NCI-H1417 (cell line): ENCODE measurements at regions not wholly inside any gene's neighbourhood (a gene's known extent, or its start where the extent isn't known, plus 50 kb on each side); places are given as distances from the start of the nearest gene placed in this dataset.
A peak's percentile ranks its signal among the peaks of the same experiment; 100 is the strongest.

Source experiments
- DNase-seq, 3 experiments: peaks; one replicate each; lab custom pipeline; 2025; lab: John Stamatoyannopoulos, UW

DNA sequence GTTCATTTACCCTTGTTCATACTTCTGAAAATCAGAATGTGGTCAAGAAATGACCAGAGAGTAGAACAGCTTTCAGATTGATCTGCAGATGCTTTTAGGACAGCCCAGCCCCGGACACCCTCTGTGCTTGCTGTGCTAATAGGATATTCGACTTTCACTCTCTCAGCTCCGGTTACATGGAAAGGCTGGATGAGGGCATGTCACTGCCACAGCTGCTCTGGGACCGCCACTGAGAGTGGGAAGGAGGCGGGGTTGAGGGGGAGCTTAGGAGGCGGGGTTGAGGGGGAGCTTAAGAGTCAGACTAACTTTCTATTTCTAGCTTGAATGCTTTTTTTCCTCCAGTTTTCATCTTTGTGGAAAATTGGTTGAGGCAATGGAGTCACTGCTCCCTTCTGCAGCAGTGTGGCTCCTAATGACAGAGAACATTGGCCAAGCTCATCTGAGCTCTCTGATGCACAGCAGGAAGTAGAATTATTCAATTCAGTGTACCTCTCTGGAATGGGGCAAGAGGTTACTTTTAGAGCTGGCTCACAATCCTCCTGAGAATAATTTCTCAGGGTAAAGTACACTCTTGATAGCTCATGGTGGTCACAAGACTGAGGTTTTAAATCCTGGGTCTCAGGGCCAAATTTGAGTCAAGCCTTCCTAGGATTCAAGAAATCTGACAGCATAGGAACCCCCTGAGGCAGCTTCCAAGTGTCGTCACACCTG lies 74.6 kb upstream of the NPAS1 start:
- DNase-seq = peak; percentile 18 to 78 (median 61)

DNA sequence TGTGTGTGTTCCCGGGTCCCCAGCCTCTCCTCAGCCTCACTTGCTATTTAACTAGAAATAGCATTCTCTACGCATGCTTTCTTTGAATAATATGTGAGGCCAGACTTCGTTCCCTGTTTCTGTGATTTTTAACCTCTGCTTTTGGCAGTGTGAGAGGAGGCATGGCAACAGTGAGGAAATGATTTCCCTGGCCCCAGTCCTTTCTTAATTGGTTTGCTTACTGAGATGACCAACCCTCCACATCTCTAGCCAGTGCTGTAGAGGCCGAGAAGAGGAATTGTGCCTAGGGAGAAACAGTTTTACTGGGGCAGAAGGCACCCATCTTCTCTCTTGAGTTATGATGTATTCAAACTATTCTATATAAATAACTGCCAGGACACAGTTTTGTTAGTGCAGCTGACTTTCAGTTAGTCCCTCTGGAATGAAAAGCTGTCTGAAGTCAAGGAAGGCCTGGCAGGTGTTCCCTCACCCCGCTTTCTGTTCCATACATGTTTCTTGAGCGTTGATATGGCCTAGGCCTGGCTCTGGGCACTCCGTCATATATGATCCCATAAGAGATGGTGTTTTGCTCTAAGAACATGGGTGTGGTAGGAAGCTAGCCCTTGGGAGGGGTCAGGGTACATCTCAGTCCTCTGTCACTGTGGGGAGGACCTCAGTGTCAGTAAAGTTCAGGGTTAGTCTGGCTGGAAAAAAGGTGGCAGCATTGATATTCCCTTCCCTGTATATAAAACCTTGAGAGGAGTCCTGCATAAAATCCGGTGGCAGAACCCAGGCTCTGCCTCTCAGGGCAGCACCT lies 73.7 kb upstream of the NPAS1 start:
- no peak for DNase-seq

DNA sequence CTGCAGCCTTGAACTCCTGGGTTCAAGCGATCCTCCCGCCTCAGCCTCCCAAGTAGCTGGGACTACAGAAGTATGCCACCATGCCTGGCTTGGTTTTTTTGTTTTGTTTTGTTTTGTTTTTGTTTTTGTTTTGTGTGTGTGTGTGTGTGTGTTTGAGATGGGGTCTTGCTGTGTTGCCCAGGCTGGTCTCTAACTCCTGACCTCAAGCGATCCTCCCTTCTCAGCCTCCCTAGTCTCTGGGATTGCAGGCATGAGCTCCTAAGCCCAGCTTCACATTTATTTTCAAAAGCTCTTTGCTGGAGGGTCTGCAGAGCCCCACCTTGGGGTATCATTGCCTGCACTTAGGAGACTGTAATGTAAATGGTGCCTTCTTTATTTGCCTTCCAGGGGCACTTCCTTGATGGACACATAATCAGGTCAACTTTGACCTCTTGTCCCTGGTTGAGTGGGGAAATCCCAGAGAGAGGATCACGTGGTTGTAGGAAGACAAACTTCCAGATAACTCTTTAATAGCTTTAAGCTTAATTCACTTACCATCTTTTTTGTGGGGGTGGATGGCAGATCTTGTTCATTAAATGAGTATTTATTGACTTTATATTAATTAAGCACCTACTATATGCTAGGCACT lies 72.9 kb upstream of the NPAS1 start:
- DNase-seq = no peak

- no peak for DNase-seq
These were observed 71.8 kb upstream of the NPAS1 start for GRCh38 chr19:46947866-46948265.

GRCh38 chr19:46950526-46951170 lies 69.0 kb upstream of the NPAS1 start:
- no peak for DNase-seq

GRCh38 chr19:46951171-46951986 lies 68.3 kb upstream of the NPAS1 start:
- DNase-seq = peak in 1 of 3 experiments; percentile 9

DNA sequence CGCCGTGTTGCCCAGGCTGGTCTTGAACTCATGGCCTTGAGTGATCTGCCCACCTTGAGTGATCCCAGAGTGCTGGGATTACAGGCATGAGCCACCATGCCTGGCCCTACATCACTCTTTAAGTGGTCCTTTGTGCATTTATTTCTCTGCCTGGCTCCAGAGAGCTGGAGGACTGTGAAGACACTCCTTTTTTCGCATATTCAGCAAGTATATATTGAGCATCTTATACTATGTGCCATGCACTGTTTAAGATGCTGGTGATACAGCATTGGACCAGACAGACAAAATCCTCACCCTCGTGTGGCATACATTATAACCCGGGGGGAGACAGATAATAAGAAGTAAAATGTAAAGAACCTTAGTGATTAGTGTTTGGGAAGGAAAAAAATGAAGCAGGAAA lies 66.8 kb upstream of the NPAS1 start:
- no peak for DNase-seq

DNA sequence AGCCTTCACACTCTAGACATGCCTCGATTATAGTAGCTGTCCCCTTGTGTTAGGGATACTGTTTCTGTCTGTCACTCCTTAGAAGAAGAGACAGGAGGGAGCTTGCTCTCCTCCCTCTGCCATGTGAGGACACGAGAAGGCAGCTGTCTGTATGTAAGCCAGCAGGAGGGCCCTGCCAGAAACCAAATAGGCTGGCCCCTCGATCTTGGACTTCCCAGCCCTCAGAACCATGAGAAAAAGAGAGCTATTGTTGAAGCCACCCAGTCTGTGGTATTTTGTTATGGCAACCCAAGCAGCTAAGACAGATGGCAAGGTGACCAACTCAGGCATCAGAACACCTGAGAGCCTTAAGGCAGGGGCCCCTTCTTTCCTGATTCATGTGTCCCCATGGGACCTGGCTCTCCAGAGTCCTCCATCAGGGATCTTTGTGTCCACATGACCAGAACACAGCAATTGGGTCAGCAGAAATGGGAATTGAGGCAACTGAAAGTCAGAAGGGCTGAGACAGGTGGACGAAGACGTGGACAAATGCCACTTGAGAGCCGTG lies 65.6 kb upstream of the NPAS1 start:
- DNase-seq = no peak

- no peak for DNase-seq
These were observed 65.1 kb upstream of the NPAS1 start for GRCh38 chr19:46954502-46954992.

GRCh38 chr19:46954993-46955812 lies 64.4 kb upstream of the NPAS1 start:
- DNase-seq = no peak

GRCh38 chr19:46955813-46956371 lies 63.7 kb upstream of the NPAS1 start:
- no peak for DNase-seq

DNA sequence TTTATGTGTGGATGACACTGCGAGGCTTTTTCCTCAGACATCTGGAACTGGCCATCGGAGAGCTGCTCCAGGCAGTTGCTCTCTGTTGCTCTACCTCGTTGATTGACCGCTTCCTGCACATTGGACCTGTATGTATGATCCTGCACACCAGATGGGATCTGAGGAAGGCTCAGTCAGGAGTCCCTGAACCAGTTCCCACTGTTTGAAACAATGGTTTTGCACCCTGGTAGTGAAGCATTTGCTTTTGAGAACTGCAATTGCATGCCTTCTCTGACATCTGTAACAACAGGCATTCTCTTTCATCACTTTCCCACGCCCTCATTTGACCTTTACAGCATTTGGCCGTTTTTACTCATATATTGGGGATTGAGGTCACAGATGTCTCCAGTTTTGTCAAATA lies 61.1 kb upstream of the NPAS1 start:
- DNase-seq = no peak

DNA sequence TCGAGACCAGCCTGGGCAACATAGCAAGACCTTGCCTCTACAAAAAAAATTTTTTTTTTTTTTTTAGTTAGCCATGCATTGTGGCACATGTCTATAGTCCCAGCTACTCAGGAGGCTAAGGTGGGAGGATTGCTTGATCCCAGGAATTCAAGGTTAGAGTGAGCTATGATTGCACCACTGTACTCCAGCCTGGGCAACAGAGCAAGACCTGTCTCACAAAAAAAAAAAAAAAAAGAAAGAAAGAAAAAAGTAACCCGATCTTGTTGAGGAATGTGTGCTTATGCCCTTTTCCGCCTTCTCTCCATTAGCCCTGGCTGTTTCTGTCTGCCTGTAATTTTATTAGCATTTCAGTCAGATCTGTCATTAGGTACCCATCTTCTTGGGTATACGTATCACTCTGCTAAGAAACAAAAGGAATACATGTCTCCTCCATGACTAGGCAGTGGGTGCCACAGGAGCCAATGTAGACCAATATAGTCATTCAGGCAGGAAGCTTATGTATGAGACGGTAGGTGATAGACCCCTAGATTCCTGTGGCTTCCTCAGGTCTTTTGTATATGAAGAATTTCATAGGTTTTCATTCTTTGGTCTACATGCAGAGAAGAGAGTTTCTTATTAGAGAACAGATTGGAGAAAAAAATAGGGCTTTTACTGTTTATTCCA lies 59.6 kb upstream of the NPAS1 start:
- no peak for DNase-seq

GRCh38 chr19:46962030-46962570 lies 57.5 kb upstream of the NPAS1 start:
- no peak for DNase-seq

DNA sequence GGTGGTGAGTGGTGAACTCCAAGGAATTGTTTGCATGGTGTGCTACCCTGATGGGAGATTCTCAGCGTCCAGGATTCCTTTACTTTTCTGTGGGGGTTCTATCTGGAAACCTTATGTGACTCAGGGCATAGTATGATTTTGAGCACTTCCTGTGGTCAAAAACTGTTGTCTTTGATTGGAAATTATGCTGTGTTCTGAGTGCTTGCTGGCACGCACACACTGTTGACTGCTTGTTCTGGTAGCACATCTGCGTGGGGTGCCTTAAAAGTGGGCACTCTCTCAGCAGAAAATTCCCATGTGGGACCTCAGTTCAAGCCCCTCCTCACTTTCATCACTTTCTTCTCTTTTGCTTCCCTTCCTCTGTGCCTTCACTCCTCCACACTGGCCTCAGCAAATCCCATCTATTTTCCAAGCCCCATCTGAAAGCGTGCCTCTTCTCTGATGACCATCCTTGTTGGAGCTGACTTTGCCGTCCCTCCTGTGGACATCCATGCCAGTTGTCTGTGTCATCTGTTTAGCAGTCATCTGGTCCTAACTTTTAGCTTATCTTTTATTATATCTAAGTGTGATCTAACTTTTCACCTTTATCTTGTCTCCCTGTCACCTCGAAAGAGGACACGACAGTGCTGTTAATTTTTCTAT lies 56.4 kb upstream of the NPAS1 start:
- no peak for DNase-seq

GRCh38 chr19:46967578-46968032 lies 52.0 kb upstream of the NPAS1 start:
- peak in 1 of 3 experiments; percentile 28 for DNase-seq
